ENCODE measurements at regions not wholly inside any gene's neighbourhood (a gene's known extent, or its start where the extent isn't known, plus 50 kb on each side); places are given as distances from the start of the nearest gene placed in this dataset.

GRCh38 chr5:2166979-2167377, 284.3 kb upstream of the IRX4 start:
- Histone ChIP-seq H3K9me3 (replicated peaks) (no peaks in the 10 kb centered on the region), H3K36me3 (no peaks in the 10 kb centered on the region), H3K27me3 (ENCODE audit: low read depth) (peaks cover 86% of the 10 kb centered on the region), H3K4me1 (no peaks in the 10 kb centered on the region), H3K4me3 (no peak overlapping the region), H3K27ac (replicated peaks) (no peak overlapping the region)
- DNase-seq = no peak
- intact Hi-C loops (cut with micrococcal nuclease) = no loop called here
- no peak for TF ChIP-seq CTCF (IDR thresholded peaks at IDR 0.05; ENCODE audit: borderline replicate concordance)

GRCh38 chr5:2166306-2166978, 283.7 kb upstream of the IRX4 start:
- H3K4me3 ChIP-seq = no peak overlapping the region
- no peaks in the 10 kb centered on the region for H3K4me1 ChIP-seq
- no peak overlapping the region for H3K27ac ChIP-seq (replicated peaks)
- no peak for DNase-seq
- H3K36me3 ChIP-seq = no peaks in the 10 kb centered on the region
- no peaks in the 10 kb centered on the region for H3K9me3 ChIP-seq (replicated peaks)
- H3K27me3 ChIP-seq (ENCODE audit: low read depth) = peaks cover 81% of the 10 kb centered on the region
- intact Hi-C loops (cut with micrococcal nuclease) = no loop called here
- no peak for TF ChIP-seq CTCF (IDR thresholded peaks at IDR 0.05; ENCODE audit: borderline replicate concordance)

GRCh38 chr5:2165615-2166305, 283.0 kb upstream of the IRX4 start:
- no peak overlapping the region for H3K4me3 ChIP-seq
- no peaks in the 10 kb centered on the region for H3K4me1 ChIP-seq
- H3K9me3 ChIP-seq (replicated peaks) = no peaks in the 10 kb centered on the region
- TF ChIP-seq CTCF (IDR thresholded peaks at IDR 0.05; ENCODE audit: borderline replicate concordance) = no peak
- no peak for DNase-seq
- peaks cover 74% of the 10 kb centered on the region for H3K27me3 ChIP-seq (ENCODE audit: low read depth)
- H3K36me3 ChIP-seq = no peaks in the 10 kb centered on the region
- no peak overlapping the region for H3K27ac ChIP-seq (replicated peaks)
- intact Hi-C loops (cut with micrococcal nuclease) = no loop called here

- Histone ChIP-seq H3K4me3 (no peak overlapping the region), H3K9me3 (replicated peaks) (no peaks in the 10 kb centered on the region), H3K27me3 (ENCODE audit: low read depth) (peaks cover 68% of the 10 kb centered on the region), H3K27ac (replicated peaks) (no peak overlapping the region), H3K4me1 (no peaks in the 10 kb centered on the region), H3K36me3 (no peaks in the 10 kb centered on the region)
- no peak for TF ChIP-seq CTCF (IDR thresholded peaks at IDR 0.05; ENCODE audit: borderline replicate concordance)
- DNase-seq = no peak
- intact Hi-C loops (cut with micrococcal nuclease) = no loop called here
Observed at GRCh38 chr5:2165203-2165602, 282.5 kb upstream of the IRX4 start.

GRCh38 chr5:2164586-2164985, 281.9 kb upstream of the IRX4 start:
- DNase-seq = no peak
- Histone ChIP-seq H3K36me3 (no peaks in the 10 kb centered on the region), H3K27ac (replicated peaks) (no peak overlapping the region), H3K4me3 (no peak overlapping the region), H3K9me3 (replicated peaks) (no peaks in the 10 kb centered on the region), H3K4me1 (no peaks in the 10 kb centered on the region), H3K27me3 (ENCODE audit: low read depth) (peaks cover 62% of the 10 kb centered on the region)
- intact Hi-C loops (cut with micrococcal nuclease) = no loop called here
- no peak for TF ChIP-seq CTCF (IDR thresholded peaks at IDR 0.05; ENCODE audit: borderline replicate concordance)

All from left ventricle myocardium inferior (tissue), 1 donor.